ENCODE measurements at regions not wholly inside any gene's neighbourhood (a gene's known extent, or its start where the extent isn't known, plus 50 kb on each side); places are given as distances from the start of the nearest gene placed in this dataset.

DNA sequence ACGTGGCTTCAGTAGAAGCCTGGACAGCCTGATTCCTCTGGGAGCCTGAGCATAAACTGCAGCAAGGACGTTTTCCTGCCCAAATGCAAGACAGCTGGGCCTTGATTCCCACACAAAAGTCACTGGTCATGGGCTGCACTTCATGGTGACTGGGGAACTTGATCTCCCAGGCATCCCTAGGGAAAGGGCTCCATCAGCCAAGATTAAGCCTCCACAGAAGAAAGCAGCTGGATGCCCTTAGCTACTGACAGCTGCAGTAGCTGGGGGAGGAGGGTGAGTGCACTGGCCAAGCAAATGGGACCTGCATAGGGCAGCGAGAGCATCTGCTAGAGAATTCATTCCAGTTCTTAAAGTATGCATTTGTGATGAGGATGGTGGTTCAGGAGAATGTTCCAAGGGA is 267.4 kb upstream of the ISX start:
- ATAC-seq (no peak), DNase-seq (ENCODE audit: low read depth, low spot score) (no peak)
- Histone ChIP-seq H3K27ac (ENCODE audit: low read depth, low read length) (no peak overlapping the region), H3K27me3 (ENCODE audit: insufficient read depth, low read length) (no peaks in the 10 kb centered on the region), H3K9me2 (ENCODE audit: insufficient read depth) (no peaks in the 10 kb centered on the region), H4K20me1 (ENCODE audit: insufficient read depth) (no peaks in the 10 kb centered on the region), H3K4me3 (replicated peaks in 1 of 2; ENCODE audit: low read depth in 1 of 2, low read length in 2 of 2) (no peak overlapping the region), H3K9me3 (ENCODE audit: control insufficient read depth in 1 of 2, insufficient read depth in 1 of 2, low read depth in 1 of 2, low read length in 2 of 2) (no peaks in the 10 kb centered on the region), H2AFZ (ENCODE audit: low read depth, low read length, poor library complexity, severe bottlenecking) (no peak overlapping the region), H3K9ac (ENCODE audit: low read length) (no peak overlapping the region), H3K4me1 (ENCODE audit: control insufficient read depth in 1 of 2, insufficient read depth in 2 of 2, low read length in 2 of 2) (no peaks in the 10 kb centered on the region), H3K36me3 (ENCODE audit: control insufficient read depth in 1 of 2, insufficient read depth in 2 of 2, low read length in 2 of 2) (no peaks in the 10 kb centered on the region), H3K79me2 (ENCODE audit: insufficient read depth, low read length) (no peaks in the 10 kb centered on the region), H3K4me2 (ENCODE audit: low read length) (no peak overlapping the region)
- intact Hi-C loops (cut with micrococcal nuclease): no loop called here
- ChIA-PET POLR2A (no interaction called here), RAD21 (ENCODE audit: low non-redundant PET in 1 of 2, low total read pairs in 2 of 2, uncharacterized antibody in 2 of 2, unreplicated experiment in 2 of 2) (no interaction called here), CTCF (no interaction called here)
- no TSS peak for BruUV-seq (replicated peaks)
- TF ChIP-seq CEBPB (IDR thresholded peaks at IDR 0.05; ENCODE audit: low read depth): no peak

DNA sequence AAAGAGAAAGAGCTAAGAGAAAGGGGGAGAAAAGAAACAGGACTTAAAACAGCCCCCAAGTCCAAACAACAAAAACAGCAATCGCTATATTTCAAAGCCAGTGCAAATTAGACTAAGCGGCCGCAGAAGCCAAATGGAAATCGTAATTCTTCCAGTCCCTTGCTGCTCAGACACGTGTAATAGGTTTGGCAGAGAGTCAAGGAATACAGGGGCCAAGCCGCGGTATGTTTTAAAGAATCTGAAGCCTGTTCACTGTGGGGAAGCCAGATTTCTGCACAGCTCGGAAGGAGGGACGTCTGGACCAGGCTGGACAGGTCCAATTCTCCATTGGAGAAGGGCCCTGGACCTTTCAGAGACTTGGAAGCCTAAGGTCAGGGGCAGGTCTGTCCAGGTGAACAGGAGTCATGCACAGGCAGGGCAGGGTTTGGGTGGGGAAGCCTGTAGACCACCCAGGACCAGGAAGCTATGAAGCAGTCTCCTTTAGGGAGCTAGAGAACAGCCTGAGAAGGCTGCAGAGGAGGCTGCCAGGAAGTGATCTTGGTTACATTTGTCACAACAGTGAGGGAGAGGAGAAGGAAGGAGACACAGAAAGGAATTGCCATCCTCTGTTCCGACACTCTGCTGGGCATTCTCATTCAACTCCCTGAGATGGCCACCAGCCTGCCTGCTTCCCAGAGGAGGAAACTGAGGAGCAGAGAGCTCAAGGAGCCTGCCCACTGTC is 265.5 kb upstream of the ISX start:
- no peak overlapping the region for H3K27ac ChIP-seq (ENCODE audit: low read depth, low read length)
- H3K9me2 ChIP-seq (ENCODE audit: insufficient read depth): no peaks in the 10 kb centered on the region
- no peaks in the 10 kb centered on the region for H4K20me1 ChIP-seq (ENCODE audit: insufficient read depth)
- no peaks in the 10 kb centered on the region for H3K36me3 ChIP-seq (ENCODE audit: control insufficient read depth in 1 of 2, insufficient read depth in 2 of 2, low read length in 2 of 2)
- no peak overlapping the region for H2AFZ ChIP-seq (ENCODE audit: low read depth, low read length, poor library complexity, severe bottlenecking)
- ATAC-seq (no peak), DNase-seq (ENCODE audit: low read depth, low spot score) (no peak)
- no peaks in the 10 kb centered on the region for H3K79me2 ChIP-seq (ENCODE audit: insufficient read depth, low read length)
- no peak overlapping the region for H3K9ac ChIP-seq (ENCODE audit: low read length)
- no peak overlapping the region for H3K4me2 ChIP-seq (ENCODE audit: low read length)
- no peaks in the 10 kb centered on the region for H3K4me1 ChIP-seq (ENCODE audit: control insufficient read depth in 1 of 2, insufficient read depth in 2 of 2, low read length in 2 of 2)
- BruUV-seq (replicated peaks): no TSS peak
- H3K4me3 ChIP-seq (replicated peaks in 1 of 2; ENCODE audit: low read depth in 1 of 2, low read length in 2 of 2): no peak overlapping the region
- H3K9me3 ChIP-seq (ENCODE audit: control insufficient read depth in 1 of 2, insufficient read depth in 1 of 2, low read depth in 1 of 2, low read length in 2 of 2): no peaks in the 10 kb centered on the region
- ChIA-PET CTCF (no interaction called here), RAD21 (ENCODE audit: low non-redundant PET in 1 of 2, low total read pairs in 2 of 2, uncharacterized antibody in 2 of 2, unreplicated experiment in 2 of 2) (no interaction called here), POLR2A (no interaction called here)
- TF ChIP-seq, protein P1, sequence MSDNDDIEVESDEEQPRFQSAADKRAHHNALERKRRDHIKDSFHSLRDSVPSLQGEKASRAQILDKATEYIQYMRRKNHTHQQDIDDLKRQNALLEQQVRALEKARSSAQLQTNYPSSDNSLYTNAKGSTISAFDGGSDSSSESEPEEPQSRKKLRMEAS (IDR thresholded peaks at IDR 0.05): no peak
- TF ChIP-seq, protein P2, sequence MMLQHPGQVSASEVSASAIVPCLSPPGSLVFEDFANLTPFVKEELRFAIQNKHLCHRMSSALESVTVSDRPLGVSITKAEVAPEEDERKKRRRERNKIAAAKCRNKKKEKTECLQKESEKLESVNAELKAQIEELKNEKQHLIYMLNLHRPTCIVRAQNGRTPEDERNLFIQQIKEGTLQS (IDR thresholded peaks at IDR 0.05): no peak
- TF ChIP-seq ZNF274 (IDR thresholded peaks at IDR 0.05; ENCODE audit: low read depth, low read length): no peak
- no peak for TF ChIP-seq RAD21 (IDR thresholded peaks at IDR 0.05; ENCODE audit: low read depth)
- intact Hi-C loops (cut with micrococcal nuclease): no loop called here
- no peaks in the 10 kb centered on the region for H3K27me3 ChIP-seq (ENCODE audit: insufficient read depth, low read length)
